H9 (cell line): ENCODE measurements at regions not wholly inside any gene's neighbourhood (a gene's known extent, or its start where the extent isn't known, plus 50 kb on each side); places are given as distances from the start of the nearest gene placed in this dataset.

Experiments used
- DNase-seq: peaks from one replicate; pipeline ENCODE4 v3.0.0-alpha.2; 2017
- H2AFZ ChIP-seq: one replicate; pipeline ENCODE4 v1.6.1; 2013; ENCODE audit warnings: mild to moderate bottlenecking, low read length, control low read depth, moderate library complexity
- H2AK5ac ChIP-seq: 2 replicates; pipeline ENCODE4 v1.6.1; 2013; ENCODE audit warnings: low read length, control low read depth, mixed read lengths; ENCODE audit not compliant: insufficient read length
- H2BK120ac ChIP-seq: one replicate; pipeline ENCODE4 v1.6.1; 2013; ENCODE audit warnings: low read depth, mild to moderate bottlenecking, low read length, control low read depth, inconsistent platforms; ENCODE audit not compliant: poor library complexity, severe bottlenecking
- H2BK12ac ChIP-seq: 2 replicates; pipeline ENCODE4 v1.6.1; 2013; ENCODE audit warnings: low read length, control low read depth, mixed read lengths, low read depth; ENCODE audit not compliant: insufficient read length
- H2BK15ac ChIP-seq: 2 replicates; pipeline ENCODE4 v1.6.1; 2013; ENCODE audit warnings: low read depth, low read length, control low read depth
- H2BK20ac ChIP-seq: one replicate; pipeline ENCODE4 v1.6.1; 2013; ENCODE audit warnings: low read depth, mild to moderate bottlenecking, low read length, control low read depth, inconsistent platforms; ENCODE audit not compliant: poor library complexity, severe bottlenecking
- H2BK5ac ChIP-seq: 2 replicates; pipeline ENCODE4 v1.6.1; 2013; ENCODE audit warnings: low read length, control low read depth, mixed read lengths; ENCODE audit not compliant: insufficient read length
- H3K14ac ChIP-seq: 2 replicates; pipeline ENCODE4 v1.6.1; 2013; ENCODE audit warnings: low read length, control low read depth; ENCODE audit not compliant: insufficient read depth
- H3K18ac ChIP-seq: 2 replicates; pipeline ENCODE4 v1.6.1; 2013; ENCODE audit warnings: low read depth, mild to moderate bottlenecking, mixed read lengths, low read length, control low read depth; ENCODE audit not compliant: insufficient read length
- H3K23ac ChIP-seq: 2 replicates; pipeline ENCODE4 v1.6.1; 2013; ENCODE audit warnings: low read length, control low read depth, mixed read lengths, low read depth; ENCODE audit not compliant: insufficient read length
- H3K23me2 ChIP-seq: 2 replicates; pipeline ENCODE4 v1.6.1; 2013; ENCODE audit warnings: low read depth, mild to moderate bottlenecking, mixed read lengths, low read length, control low read depth; ENCODE audit not compliant: insufficient read length, poor library complexity, severe bottlenecking
- H3K27ac ChIP-seq: 2 replicates; pipeline ENCODE4 v1.5.1; 2013; ENCODE audit warnings: low read length, control low read depth, mixed read lengths, low read depth; ENCODE audit not compliant: insufficient read length
- H3K27me3 ChIP-seq: 2 replicates; pipeline ENCODE4 v1.6.1; 2013; ENCODE audit warnings: low read length, control low read depth, inconsistent platforms; ENCODE audit not compliant: insufficient read depth
- H3K4ac ChIP-seq: 2 replicates; pipeline ENCODE4 v1.6.1; 2013; ENCODE audit warnings: low read depth, mild to moderate bottlenecking, control low read depth, inconsistent platforms, low read length, moderate library complexity
- H3K4me1 ChIP-seq: 2 replicates; pipeline ENCODE4 v1.6.1; 2013; ENCODE audit warnings: low read length, control low read depth, inconsistent platforms; ENCODE audit not compliant: insufficient read depth
- H3K4me2 ChIP-seq: 2 replicates; pipeline ENCODE4 v1.6.1; 2013; ENCODE audit warnings: low read length, control low read depth, mixed read lengths; ENCODE audit not compliant: insufficient read length, insufficient read depth
- H3K56ac ChIP-seq: 2 replicates; pipeline ENCODE4 v1.6.1; 2013; ENCODE audit warnings: low read depth, mild to moderate bottlenecking, mixed read lengths, low read length, control low read depth; ENCODE audit not compliant: insufficient read length
- H3K79me1 ChIP-seq: 2 replicates; pipeline ENCODE4 v1.6.1; 2013; ENCODE audit warnings: low read depth, mild to moderate bottlenecking, moderate library complexity, low read length, control low read depth, inconsistent platforms; ENCODE audit not compliant: insufficient read depth, poor library complexity, severe bottlenecking
- H3K79me2 ChIP-seq: 2 replicates; pipeline ENCODE4 v1.6.1; 2013; ENCODE audit warnings: low read length, control low read depth, inconsistent platforms; ENCODE audit not compliant: insufficient read depth
- H3K9ac ChIP-seq: 2 replicates; pipeline ENCODE4 v1.6.1; 2013; ENCODE audit warnings: low read length, control low read depth, mixed read lengths; ENCODE audit not compliant: insufficient read length; ENCODE audit errors: extremely low read depth
- H3K9me3 ChIP-seq: one replicate; pipeline ENCODE4 v1.6.1; 2013; ENCODE audit warnings: low read depth, low read length, inconsistent platforms; ENCODE audit not compliant: control insufficient read depth
- H3T11ph ChIP-seq: one replicate; pipeline ENCODE4 v1.6.1; 2013; ENCODE audit warnings: mild to moderate bottlenecking, low read length, control low read depth, inconsistent platforms
- H4K20me1 ChIP-seq: one replicate; pipeline ENCODE4 v1.6.1; 2013; ENCODE audit not compliant: control insufficient read depth, insufficient read length, insufficient read depth
- H4K5ac ChIP-seq: 2 replicates; pipeline ENCODE4 v1.6.1; 2013; ENCODE audit warnings: low read depth, mild to moderate bottlenecking, mixed read lengths, low read length, control low read depth; ENCODE audit not compliant: insufficient read length
- H4K8ac ChIP-seq: replicated peaks from 2 replicates; pipeline ENCODE4 v1.6.1; 2013; ENCODE audit warnings: low read length, control low read depth, mixed read lengths, low read depth; ENCODE audit not compliant: insufficient read length
- H4K91ac ChIP-seq: 2 replicates; pipeline ENCODE4 v1.6.1; 2013; ENCODE audit warnings: low read depth, mild to moderate bottlenecking, moderate library complexity, mixed read lengths, low read length, control low read depth; ENCODE audit not compliant: insufficient read length
- H3K27ac Mint-ChIP-seq, 3 experiments: 2 replicates in 2 of 3; 3 replicates in 1 of 3; pipeline ENCODE4 v1.8.0; 2020 to 2021; ENCODE audit warnings: mixed read lengths in 3 of 3, mild to moderate bottlenecking in 1 of 3, moderate library complexity in 1 of 3
- H3K27me3 Mint-ChIP-seq: 2 replicates; pipeline ENCODE4 v1.8.0; 2021; ENCODE audit warnings: low read depth, mild to moderate bottlenecking, moderate library complexity, mixed read lengths
- H3K36me3 Mint-ChIP-seq, 3 experiments: 2 replicates in 2 of 3; 3 replicates in 1 of 3; pipeline ENCODE4 v1.8.0; 2020 to 2021; ENCODE audit warnings: low read depth in 3 of 3, mixed read lengths in 3 of 3; ENCODE audit not compliant: insufficient read depth in 1 of 3
- H3K4me1 Mint-ChIP-seq, 2 experiments: 2 replicates each; pipeline ENCODE4 v1.8.0; 2020; ENCODE audit warnings: mixed read lengths in 2 of 2
- H3K4me3 Mint-ChIP-seq, 2 experiments: 2 replicates in 1 of 2; 3 replicates in 1 of 2; pipeline ENCODE4 v1.8.0; 2020 to 2021; ENCODE audit warnings: mild to moderate bottlenecking in 2 of 2, mixed read lengths in 2 of 2, moderate library complexity in 1 of 2
- H3K9me3 Mint-ChIP-seq, 2 experiments: 2 replicates in 1 of 2; 3 replicates in 1 of 2; pipeline ENCODE4 v1.8.0; 2020; ENCODE audit warnings: mild to moderate bottlenecking in 2 of 2, mixed read lengths in 2 of 2, moderate library complexity in 1 of 2
- WGBS: extraction: QIAGEN DNeasy Blood & Tissue Kit; methylation state at CpG from one replicate; pipeline ENCODE4 v1.1.7; 2013; ENCODE audit warnings: missing lambda C conversion rate, low lambda C conversion rate, mixed read lengths; ENCODE audit not compliant: insufficient read length; ENCODE audit errors: extremely low coverage; 5-methylcytosine and 5-hydroxymethylcytosine counted together
- TF ChIP-seq, protein P1 (sequence below): fragments of 200-600 bp; sonication (generic); conservative IDR thresholded peaks from 3 replicates; pipeline ENCODE4 v1.8.0; 2021; ENCODE audit warnings: antibody characterized with exemption, mild to moderate bottlenecking

DNA sequence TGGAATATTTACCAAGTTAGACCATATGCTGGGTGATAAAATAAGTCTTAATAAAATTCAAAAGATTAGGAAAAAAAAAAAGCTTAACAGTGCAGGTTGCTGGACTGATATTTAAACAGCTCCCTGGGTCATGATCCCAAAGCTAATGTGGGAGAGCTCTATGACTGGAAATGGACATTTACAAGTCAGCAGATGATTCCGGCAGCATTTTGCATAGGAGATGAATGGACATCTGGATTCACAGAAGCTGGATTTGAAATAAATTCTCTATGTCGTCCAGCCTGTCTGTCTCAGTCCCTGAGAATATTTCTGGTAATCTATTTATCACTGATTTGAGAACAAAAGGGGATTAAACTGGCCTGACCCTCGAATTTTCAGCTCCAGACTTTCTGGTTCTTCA is 52.3 kb upstream of the KLHL25 start:
- H4K20me1 ChIP-seq = no peaks in the 10 kb centered on the region
- no peak overlapping the region for H3K4ac ChIP-seq
- Mint-ChIP-seq H3K27me3 (peaks cover 15% of the 10 kb centered on the region), H3K36me3 (no peaks in the 10 kb centered on the region; a peak in 2 of 7 replicates), H3K27ac (no peak overlapping the region), H3K4me1 (peaks cover 3 to 4% of the 10 kb centered on the region in 2 experiments; a peak in 2 of 4 replicates), H3K4me3 (no peak overlapping the region), H3K9me3 (no peaks in the 10 kb centered on the region; a peak in 1 of 5 replicates)
- no peak overlapping the region for H2BK120ac ChIP-seq
- TF ChIP-seq, protein P1, sequence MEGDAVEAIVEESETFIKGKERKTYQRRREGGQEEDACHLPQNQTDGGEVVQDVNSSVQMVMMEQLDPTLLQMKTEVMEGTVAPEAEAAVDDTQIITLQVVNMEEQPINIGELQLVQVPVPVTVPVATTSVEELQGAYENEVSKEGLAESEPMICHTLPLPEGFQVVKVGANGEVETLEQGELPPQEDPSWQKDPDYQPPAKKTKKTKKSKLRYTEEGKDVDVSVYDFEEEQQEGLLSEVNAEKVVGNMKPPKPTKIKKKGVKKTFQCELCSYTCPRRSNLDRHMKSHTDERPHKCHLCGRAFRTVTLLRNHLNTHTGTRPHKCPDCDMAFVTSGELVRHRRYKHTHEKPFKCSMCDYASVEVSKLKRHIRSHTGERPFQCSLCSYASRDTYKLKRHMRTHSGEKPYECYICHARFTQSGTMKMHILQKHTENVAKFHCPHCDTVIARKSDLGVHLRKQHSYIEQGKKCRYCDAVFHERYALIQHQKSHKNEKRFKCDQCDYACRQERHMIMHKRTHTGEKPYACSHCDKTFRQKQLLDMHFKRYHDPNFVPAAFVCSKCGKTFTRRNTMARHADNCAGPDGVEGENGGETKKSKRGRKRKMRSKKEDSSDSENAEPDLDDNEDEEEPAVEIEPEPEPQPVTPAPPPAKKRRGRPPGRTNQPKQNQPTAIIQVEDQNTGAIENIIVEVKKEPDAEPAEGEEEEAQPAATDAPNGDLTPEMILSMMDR = no peak
- no peaks in the 10 kb centered on the region for H3K9me3 ChIP-seq
- no peaks in the 10 kb centered on the region for H3K23me2 ChIP-seq
- no peak overlapping the region for H3K27ac ChIP-seq
- H3K4me2 ChIP-seq = no peak overlapping the region
- DNase-seq = no peak
- no peak overlapping the region for H2AK5ac ChIP-seq
- no peak overlapping the region for H2BK12ac ChIP-seq
- H3K79me1 ChIP-seq = no peaks in the 10 kb centered on the region
- no peak overlapping the region for H4K8ac ChIP-seq
- no peak overlapping the region for H3K14ac ChIP-seq
- H3K56ac ChIP-seq = no peak overlapping the region
- no peaks in the 10 kb centered on the region for H3K79me2 ChIP-seq
- H4K91ac ChIP-seq = no peak overlapping the region
- H2BK15ac ChIP-seq = no peak overlapping the region
- H4K5ac ChIP-seq = no peak overlapping the region
- H2AFZ ChIP-seq = no peak overlapping the region
- H3K4me1 ChIP-seq = no peaks in the 10 kb centered on the region
- no peaks in the 10 kb centered on the region for H3K27me3 ChIP-seq
- no peak overlapping the region for H2BK20ac ChIP-seq
- no peak overlapping the region for H3K18ac ChIP-seq
- H2BK5ac ChIP-seq = no peak overlapping the region
- H3K23ac ChIP-seq = no peak overlapping the region
- no peak overlapping the region for H3K9ac ChIP-seq
- WGBS = no CpG with 5 or more reads among the region's 3 CpGs
- H3T11ph ChIP-seq = no peak overlapping the region
